Activated CD4-positive, alpha-beta T cell treated with anti-CD3 and anti-CD28 coated beads, Interleukin-2, amount 50 U/mL, for 24 hours (primary cell): ENCODE measurements at regions not wholly inside any gene's neighbourhood (a gene's known extent, or its start where the extent isn't known, plus 50 kb on each side); places are given as distances from the start of the nearest gene placed in this dataset.

ENCODE experiments used
- DNase-seq, 2 donors: peaks; one replicate each; pipeline ENCODE4 v3.0.0-alpha.2; 2020; ENCODE audit warnings: low read depth in 1 of 2, low spot score in 1 of 2

DNA sequence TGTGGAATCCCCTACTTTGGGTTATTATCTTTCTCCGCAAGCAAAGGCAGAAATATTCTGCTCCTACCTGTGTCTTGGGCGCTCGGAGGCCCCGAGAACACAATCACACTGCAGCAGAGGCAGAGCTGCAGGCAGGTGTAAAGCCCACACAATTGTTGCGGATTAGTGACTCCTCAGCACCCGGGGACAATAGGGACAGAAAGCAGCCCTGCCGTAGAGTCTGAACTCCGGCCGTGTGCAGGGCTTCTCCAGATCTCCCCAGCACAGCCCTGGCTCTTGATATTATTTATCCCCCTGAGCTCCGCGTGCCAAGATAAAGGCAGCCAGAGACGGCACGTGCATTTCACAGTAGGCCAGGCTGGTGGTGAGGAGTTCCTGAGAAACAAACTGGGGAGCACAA, 229.2 kb downstream of the EN1 start:
- no peak for DNase-seq

DNA sequence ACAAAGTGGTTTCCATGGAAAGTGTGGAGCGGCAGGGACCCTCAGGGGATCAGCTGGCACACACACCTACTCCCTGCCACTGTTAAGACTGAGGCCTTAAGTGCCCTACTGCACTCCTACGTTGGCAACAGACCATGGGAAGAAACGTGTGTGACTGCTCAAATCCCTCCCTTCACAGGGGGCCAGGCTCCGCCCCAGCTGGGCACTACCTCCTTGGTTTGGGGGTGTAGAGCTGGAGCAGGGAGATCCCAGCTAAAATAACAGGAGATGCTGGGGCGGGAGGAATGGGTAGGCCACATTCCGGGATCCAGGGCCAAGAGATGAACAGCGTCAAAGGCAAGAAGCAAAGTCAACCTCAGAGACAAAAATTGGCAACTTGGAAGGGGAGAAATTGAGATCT, 231.0 kb downstream of the EN1 start:
- no peak for DNase-seq

DNA sequence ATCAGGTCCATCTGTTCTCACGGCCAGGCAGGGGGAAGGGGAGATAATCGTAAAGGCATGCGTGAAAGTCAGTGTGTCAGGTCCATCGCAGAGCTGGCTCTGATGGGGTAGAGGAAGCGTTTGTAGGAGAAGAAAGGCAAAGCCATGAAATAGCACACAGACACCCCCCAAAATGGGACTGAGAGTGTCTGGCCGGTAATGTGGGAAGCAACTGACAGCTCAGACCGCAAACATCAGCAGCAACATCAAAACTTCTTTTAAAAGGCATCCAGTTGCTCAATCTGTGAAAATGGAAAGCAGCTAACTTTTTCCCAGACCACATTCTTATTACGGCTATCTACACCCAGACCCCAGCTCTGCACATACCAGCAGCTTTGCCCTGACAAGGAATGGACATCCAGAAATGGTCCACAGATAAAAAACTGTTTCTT, 232.6 kb downstream of the EN1 start:
- no peak for DNase-seq

DNA sequence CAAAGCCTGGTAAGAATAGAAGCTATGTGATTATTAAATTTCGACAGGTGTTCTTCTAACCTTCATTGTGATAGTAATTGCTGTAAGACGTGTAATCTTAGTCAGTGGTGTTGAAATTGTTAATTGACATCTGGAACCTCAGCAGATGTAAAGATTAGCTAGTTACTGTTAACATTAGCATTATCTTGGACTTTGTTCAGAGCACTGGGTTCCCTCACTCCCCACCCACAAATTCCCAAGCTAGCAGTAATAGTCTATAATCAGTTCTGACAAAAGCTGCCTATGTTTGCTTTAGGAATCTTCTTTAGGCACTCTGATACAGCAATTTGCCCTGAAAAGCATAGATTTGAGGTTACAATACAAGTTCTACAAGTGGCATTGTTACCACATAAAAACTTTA, 233.7 kb downstream of the EN1 start:
- DNase-seq = no peak

DNA sequence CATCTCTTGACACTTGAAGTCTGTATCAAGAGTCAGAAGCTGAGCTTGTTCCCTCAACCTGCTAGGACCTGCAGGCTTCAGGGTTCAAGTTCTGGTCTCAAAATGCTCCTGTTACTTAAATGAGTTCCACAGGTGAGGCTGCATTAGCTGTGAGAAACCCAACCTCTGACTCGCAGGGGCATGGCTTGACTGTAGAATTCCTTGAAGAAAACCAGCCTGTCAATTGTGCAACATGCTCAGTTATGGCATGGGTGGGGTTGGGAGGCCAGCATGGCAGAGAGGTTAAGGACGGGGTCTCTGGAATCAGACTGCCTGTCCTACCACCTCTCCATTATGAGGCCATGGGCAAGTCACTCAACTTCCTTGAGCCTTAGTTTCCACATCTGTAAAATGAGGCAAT, 235.8 kb downstream of the EN1 start:
- DNase-seq = no peak

DNA sequence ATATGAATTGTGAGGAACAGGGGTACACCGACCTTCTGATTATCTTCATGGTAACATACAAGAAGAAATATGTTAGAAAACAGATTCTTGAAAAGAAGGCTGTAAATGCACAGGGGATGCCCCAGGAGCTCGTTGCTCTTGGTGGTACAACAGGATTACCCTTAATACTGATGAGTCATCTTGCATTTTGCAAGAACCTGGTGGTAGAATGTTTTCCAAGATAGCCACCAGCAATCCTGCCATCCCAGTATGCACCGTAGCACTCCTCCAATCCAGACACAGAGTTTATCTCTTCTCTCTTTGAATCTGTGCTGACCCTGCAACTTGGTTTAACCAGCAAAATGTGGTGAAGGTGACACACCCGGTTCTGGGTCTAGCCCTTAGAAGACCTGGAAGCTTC, 238.3 kb downstream of the EN1 start:
- DNase-seq = no peak

DNA sequence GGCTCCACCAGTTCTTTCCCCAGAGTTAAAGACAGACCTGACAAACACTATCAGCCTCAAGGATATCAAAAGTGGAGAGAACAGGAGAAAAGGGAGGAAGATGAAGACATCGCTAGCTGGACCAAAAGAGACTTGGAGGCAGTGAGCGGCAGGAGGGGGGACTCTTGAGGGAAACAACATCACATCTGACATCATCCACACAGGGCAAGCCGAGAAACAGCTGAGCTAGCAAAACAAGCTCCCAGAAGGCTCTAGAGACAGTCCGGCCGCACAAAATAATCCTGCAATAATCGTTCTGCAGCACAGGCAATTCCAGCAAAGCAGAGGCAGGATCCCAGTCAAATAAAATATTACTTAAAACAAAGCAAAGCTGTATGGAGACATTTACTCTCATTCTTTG, 239.8 kb downstream of the EN1 start:
- DNase-seq = no peak

DNA sequence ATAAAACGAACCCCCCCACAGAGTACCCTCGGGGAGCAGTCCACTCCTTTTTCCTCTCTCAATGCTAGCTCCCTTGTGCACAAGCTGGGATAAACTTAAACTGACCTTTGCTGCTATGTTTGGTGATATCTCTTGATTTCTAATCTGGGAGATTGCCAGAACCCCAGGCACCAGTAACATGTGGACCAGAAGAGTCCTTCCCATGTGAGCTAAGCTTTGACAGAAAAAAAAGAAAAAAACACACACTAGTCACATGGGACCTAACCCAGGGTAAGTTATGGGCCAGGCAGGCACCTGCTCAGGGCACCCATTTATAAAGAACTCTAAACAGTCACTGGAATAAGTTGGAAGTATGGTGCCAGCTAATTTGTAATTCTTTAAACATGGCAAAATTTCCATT, 242.6 kb downstream of the EN1 start:
- no peak for DNase-seq

DNA sequence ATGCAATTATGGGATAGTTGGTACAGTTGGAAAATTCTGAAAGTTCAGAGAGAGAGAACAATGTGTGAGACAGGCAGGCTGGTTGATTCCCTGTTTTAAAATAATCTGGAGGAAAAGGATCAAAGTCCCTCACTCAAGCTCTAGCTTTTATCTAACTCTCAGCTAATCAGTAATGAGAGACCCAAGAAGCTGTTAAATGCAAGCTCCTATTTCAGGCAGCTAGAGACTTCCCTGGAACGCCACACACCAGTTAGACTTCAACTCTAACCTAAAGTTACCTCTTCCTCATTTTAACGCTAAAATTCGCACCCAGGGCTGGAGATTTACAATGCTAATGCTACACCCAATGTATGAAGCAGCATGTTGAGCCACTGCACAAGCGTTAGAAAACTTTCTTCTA, 243.1 kb downstream of the EN1 start:
- DNase-seq = no peak

DNA sequence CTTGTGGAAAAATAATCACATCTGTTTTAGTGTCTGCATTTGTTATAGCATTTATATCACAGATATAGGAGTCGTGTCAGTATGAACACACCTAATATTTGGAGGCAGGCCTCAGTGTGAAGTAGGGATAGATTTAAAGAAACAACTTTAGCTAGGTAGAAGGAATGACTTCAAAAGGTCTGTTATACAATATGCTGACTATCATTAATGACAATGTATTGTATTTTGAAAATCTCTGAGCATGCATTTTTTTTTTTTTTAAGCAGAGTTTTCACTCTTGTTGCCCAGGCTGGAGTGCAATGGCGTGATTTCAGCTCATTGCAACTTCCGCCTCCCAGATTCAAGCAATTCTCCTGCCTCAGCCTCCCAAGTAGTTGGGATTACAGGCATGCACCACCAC, 248.3 kb downstream of the EN1 start:
- DNase-seq = no peak

DNA sequence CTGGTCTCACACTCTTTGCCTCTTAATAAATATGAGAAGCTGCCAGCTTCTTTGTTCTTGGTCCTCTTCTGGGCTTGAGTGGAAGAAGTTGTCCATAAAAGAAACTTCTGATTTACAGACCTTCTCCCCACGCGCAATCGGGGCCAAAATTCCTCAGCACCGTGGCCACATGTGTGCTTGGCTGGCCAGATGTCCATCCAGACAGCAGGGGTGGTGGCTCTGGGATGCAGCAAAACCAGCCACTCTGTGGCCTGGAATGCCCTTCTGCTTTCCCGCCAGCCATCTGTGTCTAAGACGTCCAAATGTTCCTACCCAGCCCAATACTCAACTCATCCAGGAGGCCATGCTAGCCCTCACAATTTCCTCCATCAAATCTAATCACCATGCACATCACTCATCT, 250.8 kb downstream of the EN1 start:
- DNase-seq = no peak

DNA sequence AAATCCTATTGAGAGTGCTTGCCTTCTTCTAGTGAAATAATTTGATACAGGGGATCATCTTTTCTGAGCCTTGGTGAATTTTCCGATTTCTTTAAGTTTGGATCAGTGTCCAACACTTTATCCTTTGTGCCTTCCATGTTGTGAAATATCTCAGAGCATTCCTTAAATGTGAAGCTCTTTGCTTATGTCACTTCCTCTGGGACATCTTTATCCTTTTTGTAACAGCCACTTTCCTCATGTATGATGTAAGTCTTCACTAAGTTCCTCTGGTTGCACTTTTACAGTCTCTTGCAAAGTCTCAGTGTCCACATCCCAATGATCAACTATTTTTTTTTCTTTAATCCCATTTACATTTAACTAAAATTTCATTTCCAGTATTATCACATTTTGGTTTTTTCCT, 254.2 kb downstream of the EN1 start:
- DNase-seq = no peak

DNA sequence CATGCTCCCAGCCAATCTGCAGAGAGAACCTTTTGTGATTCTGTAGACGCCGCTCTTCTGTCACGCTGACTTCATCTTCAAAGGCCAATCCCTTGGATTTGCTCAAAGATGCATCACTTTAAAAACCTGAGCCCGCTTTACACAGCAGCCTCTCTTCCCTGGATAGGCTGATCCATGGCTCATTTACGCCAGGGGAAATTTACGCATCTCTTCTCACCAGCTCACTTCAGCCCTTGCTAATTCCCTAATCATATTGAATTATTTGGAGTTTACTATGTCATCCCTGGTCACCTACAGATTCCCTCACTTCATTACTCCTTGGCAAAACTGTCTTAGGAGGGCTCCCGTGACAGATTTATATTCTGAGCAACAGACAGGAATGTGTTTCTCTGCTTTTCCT, 256.2 kb downstream of the EN1 start:
- DNase-seq = no peak

DNA sequence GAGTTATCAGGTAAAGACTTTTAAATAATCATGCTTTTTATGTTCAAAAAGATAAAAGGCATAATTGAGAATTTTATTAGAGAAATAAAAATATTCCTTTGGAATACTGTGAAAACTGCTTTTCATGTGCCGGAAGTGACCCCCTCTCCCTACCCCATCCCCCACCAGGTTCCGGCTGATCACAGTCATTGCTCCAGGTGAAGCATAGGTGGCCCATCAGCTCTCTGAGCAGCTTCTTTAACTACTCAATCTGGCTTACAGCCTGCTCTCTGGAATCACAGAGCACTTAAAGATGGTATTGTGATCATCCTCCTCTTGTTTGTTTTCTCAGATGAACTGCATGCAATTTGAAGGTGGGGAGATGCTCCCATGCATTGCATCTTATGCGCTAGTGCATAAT, 257.7 kb downstream of the EN1 start:
- DNase-seq = no peak

DNA sequence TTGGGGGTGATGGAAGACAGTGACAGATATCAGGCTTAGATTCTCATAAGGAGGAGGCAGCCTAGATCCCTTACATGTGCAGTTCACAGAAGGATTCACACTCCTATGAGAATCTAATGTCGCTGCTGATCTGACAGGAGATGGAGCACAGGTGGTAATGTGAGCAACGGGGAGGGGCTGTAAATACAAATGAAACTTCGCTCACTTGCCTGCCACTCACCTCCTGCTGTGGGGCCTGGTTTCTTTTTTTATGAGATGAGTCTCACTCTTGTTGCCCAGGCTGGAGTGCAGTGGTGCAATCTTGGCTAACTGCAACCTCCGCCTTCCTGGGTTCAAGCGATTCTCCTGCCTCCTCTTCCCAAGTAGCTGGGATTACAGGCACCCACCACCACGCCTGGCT, 258.6 kb downstream of the EN1 start:
- DNase-seq = no peak

DNA sequence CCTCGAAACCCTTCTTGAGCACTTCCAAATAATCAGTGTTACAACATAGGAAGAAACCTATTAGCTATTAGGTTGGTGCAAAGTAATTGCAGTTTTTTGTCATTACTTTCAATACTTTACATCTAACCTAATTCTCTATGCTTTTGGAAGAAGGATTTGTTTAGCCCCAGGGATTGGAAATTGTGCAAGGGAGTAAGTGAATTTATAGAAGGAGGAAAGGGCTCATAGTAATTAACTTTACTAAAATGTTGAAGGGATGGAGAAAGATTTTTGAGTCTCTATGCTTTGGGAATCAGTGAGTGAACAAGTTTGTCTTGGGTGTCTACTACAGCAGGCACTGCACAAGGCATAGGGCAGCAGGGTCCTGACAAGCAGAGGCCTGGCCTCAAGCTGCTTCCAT, 261.1 kb downstream of the EN1 start:
- no peak for DNase-seq

DNA sequence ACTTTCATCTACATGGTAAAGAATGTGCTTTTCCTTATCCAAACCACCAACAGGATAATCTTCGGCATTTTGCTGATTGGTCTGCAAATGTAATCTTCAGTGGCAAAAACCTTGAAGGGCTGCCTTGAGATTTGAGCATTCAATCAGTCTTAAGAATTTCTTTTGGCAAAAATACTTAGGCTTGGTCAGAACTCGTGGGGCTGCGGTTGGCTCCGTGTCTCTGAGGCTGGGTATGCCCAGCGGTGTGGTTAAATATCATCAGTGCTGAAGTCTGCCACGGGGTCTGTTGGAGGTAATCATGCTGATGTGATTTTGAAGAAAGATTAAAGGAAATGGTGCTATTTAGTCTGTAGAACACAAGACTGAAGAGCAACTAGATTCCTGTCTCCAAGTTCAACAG, 262.6 kb downstream of the EN1 start:
- DNase-seq = no peak

DNA sequence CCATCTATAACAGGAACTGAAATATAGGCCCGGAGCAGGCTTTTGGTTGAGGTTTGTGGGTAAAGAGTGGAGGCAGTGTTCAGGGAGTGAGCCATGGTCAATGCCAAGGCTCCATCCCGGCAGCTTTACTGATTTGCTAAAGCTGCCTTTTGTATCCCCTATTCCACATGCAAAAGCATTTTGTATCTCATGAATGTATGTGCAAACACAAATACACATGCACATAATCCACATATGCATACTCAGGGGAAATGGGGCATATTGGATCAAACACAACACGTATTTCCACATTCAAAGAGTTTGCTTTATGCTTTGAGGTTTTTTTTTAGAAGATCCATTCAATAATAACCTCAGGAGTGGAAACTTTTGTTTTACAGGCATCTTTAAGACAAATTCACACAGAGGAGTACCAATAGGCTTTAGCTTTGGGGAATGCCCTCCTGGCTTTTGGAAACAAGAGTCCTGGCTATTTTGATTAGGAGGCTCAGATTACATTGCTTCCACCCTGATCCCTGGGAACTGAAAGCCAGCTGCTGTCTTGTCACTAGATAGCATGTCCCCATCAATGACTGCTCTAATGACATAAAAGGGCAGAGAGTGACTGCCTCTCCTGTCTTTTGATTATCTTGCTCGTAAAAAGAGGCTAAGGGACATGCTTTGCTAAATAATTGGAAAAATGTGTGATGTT, 263.2 kb downstream of the EN1 start:
- no peak for DNase-seq

DNA sequence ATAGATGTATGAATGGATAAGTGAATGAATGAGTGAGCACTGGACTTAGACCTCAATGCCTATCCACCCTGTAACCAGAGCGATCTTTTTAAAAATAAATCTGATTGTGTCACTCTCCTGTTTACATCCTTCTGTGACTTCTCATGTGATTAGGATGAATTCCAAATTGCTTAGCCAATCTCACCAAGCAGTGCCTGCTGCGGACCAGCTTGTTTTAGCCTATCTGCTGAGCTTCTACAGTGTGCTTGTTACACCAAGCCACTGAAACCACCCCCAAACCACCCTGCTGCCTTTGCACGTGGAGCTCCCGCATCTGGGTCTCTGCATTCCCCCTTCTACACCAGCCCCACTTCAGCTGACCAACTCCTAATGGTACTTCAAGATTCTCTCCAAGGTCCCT, 265.4 kb downstream of the EN1 start:
- DNase-seq = no peak

DNA sequence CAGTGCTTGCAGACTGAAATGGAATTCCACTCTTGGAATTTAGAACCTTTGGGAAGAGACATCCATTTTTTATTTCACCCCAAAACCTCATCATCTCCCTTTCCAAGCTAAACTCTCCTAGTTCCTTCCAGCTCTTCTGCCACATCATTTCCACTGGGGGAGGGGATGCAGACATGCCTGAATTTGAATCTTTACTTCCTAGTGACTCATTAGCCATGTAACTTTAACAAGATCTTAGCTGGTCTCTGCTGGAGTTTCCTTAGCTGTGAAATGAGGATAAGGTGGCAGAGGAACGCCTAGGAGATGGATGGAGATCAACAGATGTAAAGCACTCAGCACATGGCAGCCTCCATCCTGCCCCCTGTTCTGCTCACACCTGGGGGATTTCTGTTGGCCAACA, 266.8 kb downstream of the EN1 start:
- no peak for DNase-seq

DNA sequence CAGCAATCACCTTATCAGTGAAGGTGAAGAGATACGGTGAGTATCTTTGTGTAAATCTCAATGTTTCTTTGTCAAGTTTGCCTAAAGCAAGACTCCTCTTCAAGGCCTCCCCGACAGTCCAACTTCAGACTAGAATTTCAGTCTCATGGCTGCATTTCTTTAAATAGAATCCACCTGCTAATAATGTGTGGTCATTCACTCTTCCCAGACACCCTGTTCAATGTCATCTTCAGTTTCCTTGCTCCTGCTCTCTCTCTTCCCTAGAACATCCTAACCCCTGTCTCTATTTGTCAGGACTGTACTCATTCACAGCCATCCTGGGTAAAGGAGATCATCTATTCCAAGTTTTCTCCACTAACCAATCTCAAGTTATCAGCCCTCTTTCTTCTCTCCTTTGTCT, 267.3 kb downstream of the EN1 start:
- no peak for DNase-seq

DNA sequence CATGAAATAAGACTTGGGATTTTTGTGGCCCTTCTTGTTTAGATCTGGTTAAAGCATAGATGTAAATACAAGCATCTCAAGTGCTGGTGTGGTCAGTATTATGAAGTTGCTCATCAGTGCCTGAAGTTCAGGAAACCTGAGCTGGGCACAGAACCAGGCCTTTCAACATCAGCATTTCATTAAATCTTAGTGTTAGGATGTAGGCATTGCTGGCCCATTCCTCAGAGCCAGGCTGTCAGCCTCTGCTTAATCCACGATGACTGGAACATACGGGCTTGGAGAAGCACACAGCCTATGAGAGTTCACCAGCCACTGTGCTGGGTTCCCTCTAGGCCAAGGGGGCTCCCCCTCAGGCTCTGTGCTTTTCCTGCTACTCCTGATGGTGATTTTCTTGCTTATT, 270.2 kb downstream of the EN1 start:
- DNase-seq = no peak

DNA sequence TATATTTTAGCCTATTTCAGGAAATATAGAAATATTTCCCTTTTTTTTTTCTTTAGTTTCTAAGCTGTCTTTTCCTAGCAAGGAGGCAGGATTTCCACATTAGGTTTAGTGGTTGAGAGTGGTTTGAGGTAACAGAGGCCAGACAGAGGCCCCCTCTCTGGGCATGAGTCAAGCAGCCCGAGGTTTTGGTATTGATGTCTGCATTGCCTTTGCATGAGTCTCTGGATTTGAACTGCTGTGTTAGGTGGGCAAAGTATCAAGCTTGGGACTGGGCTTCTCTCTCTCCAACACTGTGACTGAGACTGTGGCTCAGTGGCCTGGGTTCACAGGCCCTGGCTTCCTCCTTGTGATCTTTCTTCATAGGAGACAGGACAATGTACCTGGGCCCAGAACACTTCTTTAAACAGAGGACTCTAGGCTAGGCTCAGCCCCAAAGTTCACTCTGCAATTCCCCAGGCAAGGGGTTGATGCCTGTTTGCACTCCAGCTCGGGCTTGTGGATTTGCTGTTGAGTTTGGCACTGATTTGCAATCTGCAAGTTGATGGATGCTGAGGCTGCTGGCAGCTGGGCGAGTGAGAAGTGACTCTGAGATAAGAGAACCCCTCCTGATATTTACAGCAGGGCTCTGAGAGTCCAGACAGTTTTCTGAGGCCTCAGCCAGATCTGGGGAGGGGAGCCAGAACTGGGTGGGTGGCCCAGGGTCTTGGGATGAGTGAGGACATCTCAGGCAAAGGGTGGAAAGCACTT, 271.2 kb downstream of the EN1 start:
- no peak for DNase-seq
